ENCODE measurements at regions not wholly inside any gene's neighbourhood (a gene's known extent, or its start where the extent isn't known, plus 50 kb on each side); places are given as distances from the start of the nearest gene placed in this dataset.

DNA sequence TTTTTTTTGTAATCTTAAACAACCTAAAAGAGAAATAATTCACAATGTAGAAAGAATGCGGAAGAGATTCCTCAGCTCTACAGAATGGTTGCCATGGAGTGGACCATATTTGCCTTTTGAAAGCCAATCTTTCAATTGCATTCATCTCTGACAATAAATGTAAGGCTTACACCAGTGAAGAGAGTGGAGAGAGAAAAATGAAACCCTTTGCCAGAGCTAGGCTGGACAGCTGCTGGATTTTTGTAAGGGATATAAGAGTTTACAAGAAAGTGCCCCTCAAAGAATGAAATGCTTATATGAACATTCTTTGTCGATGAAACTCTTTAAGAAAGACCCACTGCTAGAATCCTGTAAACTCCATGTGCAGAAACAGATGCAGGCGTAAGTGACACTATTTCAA is 66.0 kb upstream of the FAT1 start:
- Mint-ChIP-seq H3K9me3 (ENCODE audit: insufficient read depth) (no peaks in the 10 kb centered on the region), H3K4me3 (no peak overlapping the region), H3K4me1 (no peaks in the 10 kb centered on the region), H3K27ac (no peak overlapping the region), H3K27me3 (no peaks in the 10 kb centered on the region)
- ATAC-seq (ENCODE audit: low read depth) (no peak), DNase-seq (no peak)
- intact Hi-C loops (cut with micrococcal nuclease), result no loop called here
- TF ChIP-seq EZH2 (IDR thresholded peaks at IDR 0.05; ENCODE audit: borderline replicate concordance, insufficient read depth, low read depth, low read length, poor library complexity, severe bottlenecking), result no peak
- TF ChIP-seq, protein P1, sequence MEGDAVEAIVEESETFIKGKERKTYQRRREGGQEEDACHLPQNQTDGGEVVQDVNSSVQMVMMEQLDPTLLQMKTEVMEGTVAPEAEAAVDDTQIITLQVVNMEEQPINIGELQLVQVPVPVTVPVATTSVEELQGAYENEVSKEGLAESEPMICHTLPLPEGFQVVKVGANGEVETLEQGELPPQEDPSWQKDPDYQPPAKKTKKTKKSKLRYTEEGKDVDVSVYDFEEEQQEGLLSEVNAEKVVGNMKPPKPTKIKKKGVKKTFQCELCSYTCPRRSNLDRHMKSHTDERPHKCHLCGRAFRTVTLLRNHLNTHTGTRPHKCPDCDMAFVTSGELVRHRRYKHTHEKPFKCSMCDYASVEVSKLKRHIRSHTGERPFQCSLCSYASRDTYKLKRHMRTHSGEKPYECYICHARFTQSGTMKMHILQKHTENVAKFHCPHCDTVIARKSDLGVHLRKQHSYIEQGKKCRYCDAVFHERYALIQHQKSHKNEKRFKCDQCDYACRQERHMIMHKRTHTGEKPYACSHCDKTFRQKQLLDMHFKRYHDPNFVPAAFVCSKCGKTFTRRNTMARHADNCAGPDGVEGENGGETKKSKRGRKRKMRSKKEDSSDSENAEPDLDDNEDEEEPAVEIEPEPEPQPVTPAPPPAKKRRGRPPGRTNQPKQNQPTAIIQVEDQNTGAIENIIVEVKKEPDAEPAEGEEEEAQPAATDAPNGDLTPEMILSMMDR (IDR thresholded peaks at IDR 0.05), result no peak
- H3K36me3 ChIP-seq (replicated peaks in 1 of 2; ENCODE audit: control extremely low read depth in 1 of 2, control insufficient read depth in 1 of 2, extremely low read depth in 1 of 2, insufficient read depth in 2 of 2, low read length in 1 of 2), result no peaks in the 10 kb centered on the region
- no peak overlapping the region for H3K4me2 ChIP-seq (replicated peaks; ENCODE audit: low read depth, low read length, poor library complexity, severe bottlenecking)
- H3K79me2 ChIP-seq (ENCODE audit: control insufficient read depth, insufficient read depth, low read length), result no peaks in the 10 kb centered on the region
- H3K9ac ChIP-seq (ENCODE audit: low read length), result no peak overlapping the region
- H3K4me3 ChIP-seq (ENCODE audit: control extremely low read depth in 1 of 5, extremely low read depth in 1 of 5, insufficient read depth in 1 of 5, low read depth in 2 of 5, low read length in 4 of 5), result no peak overlapping the region
- 100% methylated on average over 1 of the region's 3 CpGs for WGBS (ENCODE audit: insufficient coverage)
- no peaks in the 10 kb centered on the region for H4K20me1 ChIP-seq (ENCODE audit: control insufficient read depth, insufficient read depth, low read length, poor library complexity, severe bottlenecking)
- H3K9me3 ChIP-seq (ENCODE audit: control extremely low read depth in 1 of 3, control insufficient read depth in 2 of 3, insufficient read depth in 1 of 3, low read length in 2 of 3), result peaks cover 0 to 11% (median 0%) of the 10 kb centered on the region in 3 donors
- no peaks in the 10 kb centered on the region for H3K27me3 ChIP-seq (replicated peaks in 1 of 4; ENCODE audit: control extremely low read depth in 1 of 4, control insufficient read depth in 3 of 4, insufficient read depth in 4 of 4, low read length in 3 of 4)
- ChIA-PET POLR2A (no interaction called here), CTCF (no interaction called here)
- no peaks in the 10 kb centered on the region for H3K4me1 ChIP-seq (ENCODE audit: control insufficient read depth in 2 of 2, insufficient read depth in 2 of 2, low read length in 2 of 2)
- H3K27ac ChIP-seq (ENCODE audit: low read length in 2 of 2), result no peak overlapping the region
- no peak overlapping the region for H2AFZ ChIP-seq (ENCODE audit: insufficient read depth, low read depth, low read length, poor library complexity, severe bottlenecking)

DNA sequence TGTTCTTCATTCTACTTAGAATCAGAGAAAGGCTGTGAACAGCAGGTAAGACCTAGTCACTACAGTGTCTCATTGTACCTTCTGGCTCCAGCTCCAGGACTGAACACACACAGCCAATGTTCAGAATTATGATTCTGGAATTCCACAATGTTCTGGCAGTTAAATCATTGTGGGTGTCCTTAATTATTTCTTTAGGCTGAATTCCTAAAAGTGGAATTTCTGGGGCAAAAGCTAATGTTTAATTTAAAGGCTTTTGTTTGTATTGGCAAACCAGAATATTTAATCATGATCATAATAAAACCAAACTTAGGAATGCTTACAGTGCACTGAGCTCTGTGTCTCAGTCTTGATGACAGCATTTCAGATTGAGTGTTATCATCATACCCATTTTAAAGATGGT is 67.0 kb upstream of the FAT1 start:
- H3K9me3 Mint-ChIP-seq (ENCODE audit: insufficient read depth), result no peaks in the 10 kb centered on the region
- Histone ChIP-seq H3K9ac (ENCODE audit: low read length) (no peak overlapping the region), H2AFZ (ENCODE audit: insufficient read depth, low read depth, low read length, poor library complexity, severe bottlenecking) (no peak overlapping the region), H4K20me1 (ENCODE audit: control insufficient read depth, insufficient read depth, low read length, poor library complexity, severe bottlenecking) (no peaks in the 10 kb centered on the region), H3K27ac (ENCODE audit: low read length in 2 of 2) (no peak overlapping the region), H3K9me3 (ENCODE audit: control extremely low read depth in 1 of 3, control insufficient read depth in 2 of 3, insufficient read depth in 1 of 3, low read length in 2 of 3) (peaks cover 0 to 11% (median 0%) of the 10 kb centered on the region in 3 donors), H3K4me3 (ENCODE audit: control extremely low read depth in 1 of 5, extremely low read depth in 1 of 5, insufficient read depth in 1 of 5, low read depth in 2 of 5, low read length in 4 of 5) (no peak overlapping the region), H3K27me3 (replicated peaks in 1 of 4; ENCODE audit: control extremely low read depth in 1 of 4, control insufficient read depth in 3 of 4, insufficient read depth in 4 of 4, low read length in 3 of 4) (no peaks in the 10 kb centered on the region), H3K4me2 (replicated peaks; ENCODE audit: low read depth, low read length, poor library complexity, severe bottlenecking) (no peak overlapping the region), H3K36me3 (replicated peaks in 1 of 2; ENCODE audit: control extremely low read depth in 1 of 2, control insufficient read depth in 1 of 2, extremely low read depth in 1 of 2, insufficient read depth in 2 of 2, low read length in 1 of 2) (no peaks in the 10 kb centered on the region), H3K79me2 (ENCODE audit: control insufficient read depth, insufficient read depth, low read length) (no peaks in the 10 kb centered on the region), H3K4me1 (ENCODE audit: control insufficient read depth in 2 of 2, insufficient read depth in 2 of 2, low read length in 2 of 2) (no peaks in the 10 kb centered on the region)
- ChIA-PET POLR2A (no interaction called here), CTCF (no interaction called here)
- intact Hi-C loops (cut with micrococcal nuclease), result no loop called here
- no peak overlapping the region for H3K4me3 Mint-ChIP-seq
- H3K4me1 Mint-ChIP-seq, result no peaks in the 10 kb centered on the region
- no peak overlapping the region for H3K27ac Mint-ChIP-seq
- no peaks in the 10 kb centered on the region for H3K27me3 Mint-ChIP-seq
- DNase-seq (no peak), ATAC-seq (ENCODE audit: low read depth) (no peak)
- no peak for TF ChIP-seq EZH2 (IDR thresholded peaks at IDR 0.05; ENCODE audit: borderline replicate concordance, insufficient read depth, low read depth, low read length, poor library complexity, severe bottlenecking)
- TF ChIP-seq, protein P1 (IDR thresholded peaks at IDR 0.05), result no peak

Measured in B cell (primary cell).